ENCODE measurements at regions not wholly inside any gene's neighbourhood (a gene's known extent, or its start where the extent isn't known, plus 50 kb on each side); places are given as distances from the start of the nearest gene placed in this dataset.

GRCh38 chr12:16688200-16688599, 82.2 kb upstream of the LMO3 start:
- no peaks in the 10 kb centered on the region for H3K36me3 ChIP-seq (ENCODE audit: control insufficient read depth, insufficient read depth, low read length)
- no peaks in the 10 kb centered on the region for H3K9me3 ChIP-seq (replicated peaks; ENCODE audit: control insufficient read depth, insufficient read depth, low read depth, low read length)
- H4K20me1 ChIP-seq (replicated peaks; ENCODE audit: control insufficient read depth, insufficient read depth, low read length): no peaks in the 10 kb centered on the region
- H3K4me1 ChIP-seq (replicated peaks in 1 of 2; ENCODE audit: control insufficient read depth in 2 of 2, insufficient read depth in 2 of 2, low read length in 2 of 2): no peaks in the 10 kb centered on the region
- ChIA-PET CTCF (ENCODE audit: low intra/inter-chr PET ratio) (no interaction called here), POLR2A (no interaction called here)
- DNase-seq (ENCODE audit: extremely low read depth in 1 of 4, low spot score in 3 of 4) (no peak), FAIRE-seq (no peak), ATAC-seq (no peak)
- H3K27me3 ChIP-seq (ENCODE audit: control insufficient read depth in 2 of 2, insufficient read depth in 2 of 2, low read length in 2 of 2): no peaks in the 10 kb centered on the region
- no peak overlapping the region for H2AFZ ChIP-seq (ENCODE audit: low read depth, low read length)
- H3K27ac ChIP-seq (ENCODE audit: extremely low read depth, low read depth, low read length): no peak overlapping the region
- in situ Hi-C loops (cut with MboI): no loop called here
- no peaks in the 10 kb centered on the region for H3K79me2 ChIP-seq (ENCODE audit: control insufficient read depth, insufficient read depth, low read length)
- H3K9me1 ChIP-seq (ENCODE audit: control insufficient read depth, insufficient read depth, low read length): no peaks in the 10 kb centered on the region
- intact Hi-C loops (cut with micrococcal nuclease): no loop called here
- H3K4me3 ChIP-seq: no peak overlapping the region
- TF ChIP-seq BMI1 (IDR thresholded peaks at IDR 0.05; ENCODE audit: low read length) (no peak), STAG1 (CRISPR knock-in tag; IDR thresholded peaks at IDR 0.05; ENCODE audit: borderline replicate concordance) (no peak), PPARD (CRISPR knock-in tag; IDR thresholded peaks at IDR 0.05) (no peak), PRDM10 (IDR thresholded peaks at IDR 0.05; ENCODE audit: partially characterized antibody) (no peak), SLC30A9 (CRISPR knock-in tag; IDR thresholded peaks at IDR 0.05) (no peak), ZNF165 (CRISPR knock-in tag; IDR thresholded peaks at IDR 0.05; ENCODE audit: borderline replicate concordance) (no peak), PURB (CRISPR knock-in tag; IDR thresholded peaks at IDR 0.05; ENCODE audit: low read depth) (no peak), MTA2 (IDR thresholded peaks at IDR 0.05; ENCODE audit: low read depth) (no peak), TBL1XR1 (IDR thresholded peaks at IDR 0.05; ENCODE audit: low read length in 2 of 2) (no peak), NFATC3 (IDR thresholded peaks at IDR 0.05) (no peak), ID3 (CRISPR knock-in tag; IDR thresholded peaks at IDR 0.05) (no peak), ID3 (tag; IDR thresholded peaks at IDR 0.05) (no peak), EGR1 (conservative IDR thresholded peaks at IDR 0.05) (no peak), TEAD4 (IDR thresholded peaks at IDR 0.05; ENCODE audit: low read length) (no peak), TEAD4 (CRISPR knock-in tag; IDR thresholded peaks at IDR 0.05; ENCODE audit: borderline replicate concordance) (no peak), CREBBP (IDR thresholded peaks at IDR 0.05; ENCODE audit: low read depth, low read length) (no peak), CCNT2 (IDR thresholded peaks at IDR 0.05; ENCODE audit: borderline replicate concordance, extremely low read depth, insufficient read length, low read depth, low read length) (no peak), ZNF280A (IDR thresholded peaks at IDR 0.05; ENCODE audit: low read depth, partially characterized antibody) (no peak), ZFX (CRISPR knock-in tag; IDR thresholded peaks at IDR 0.05) (no peak), BHLHE40 (IDR thresholded peaks at IDR 0.05; ENCODE audit: low read length) (no peak), ETV5 (CRISPR knock-in tag; IDR thresholded peaks at IDR 0.05; ENCODE audit: low read depth) (no peak), ZFP1 (CRISPR knock-in tag; IDR thresholded peaks at IDR 0.05) (no peak)
- no peak overlapping the region for H3K9ac ChIP-seq (ENCODE audit: insufficient read depth in 1 of 2, low read depth in 2 of 2, low read length in 2 of 2)
- 0% methylated on average over 1 of the region's 1 CpG for WGBS (ENCODE audit: insufficient coverage, low coverage, missing lambda C conversion rate)
- no peak overlapping the region for H3K4me2 ChIP-seq (ENCODE audit: insufficient read depth, low read length)
- BruUV-seq (replicated peaks): no TSS peak

All from K562 (cell line).